Adrenal gland (tissue), 9 donors: ENCODE measurements at regions not wholly inside any gene's neighbourhood (a gene's known extent, or its start where the extent isn't known, plus 50 kb on each side); places are given as distances from the start of the nearest gene placed in this dataset.

Experiments used
- DNase-seq, 7 donors: peaks; one replicate each; pipeline ENCODE4 v3.0.0-alpha.2; 2019 to 2020
- H3K27ac ChIP-seq, 5 donors: fragments of 200-600 bp; sonication (generic) in 4 of 5; 1 replicate in 3 of 5; 2 replicates in 2 of 5; pipeline versions ENCODE4 v1.5.1 to v1.8.0; 2016 to 2020; ENCODE audit warnings: mild to moderate bottlenecking in 1 of 5
- H3K27me3 ChIP-seq: fragments of 200-600 bp; 2 replicates; pipeline ENCODE4 v1.8.0; 2021
- H3K36me3 ChIP-seq, 2 donors: fragments of 200-600 bp; replicated peaks in 1 of 2; 1 replicate in 1 of 2; 2 replicates in 1 of 2; pipeline versions ENCODE4 v1.5.1 to v1.8.0; 2018 to 2022
- H3K4me1 ChIP-seq, 2 donors: fragments of 200-600 bp; replicated peaks in 1 of 2; 1 replicate in 1 of 2; 2 replicates in 1 of 2; pipeline versions ENCODE4 v1.5.1 to v1.8.0; 2018 to 2021
- H3K4me3 ChIP-seq, 4 donors: fragments of 200-600 bp; sonication (generic) in 3 of 4; one replicate each; pipeline ENCODE4 v1.5.1; 2016 to 2018
- H3K9me3 ChIP-seq, 3 donors: fragments of 200-600 bp; sonication (generic) in 1 of 3; replicated peaks in 1 of 3; 1 replicate in 2 of 3; 2 replicates in 1 of 3; pipeline versions ENCODE4 v1.5.1 to v1.8.0; 2016 to 2021
- POLR2A ChIP-seq, 2 donors: fragments of 450-650 bp; IDR thresholded peaks; one replicate each; pipeline ENCODE4 v1.6.1; 2017; ENCODE audit warnings: antibody characterized with exemption in 2 of 2, mild to moderate bottlenecking in 2 of 2, moderate library complexity in 1 of 2
- WGBS, 4 donors: extraction: QIAGEN DNeasy Blood & Tissue Kit in 2 of 4; methylation state at CpG; one replicate each; pipeline versions ENCODE4 v1.1.5 to v1.1.7; 2013 to 2017; 5-methylcytosine and 5-hydroxymethylcytosine counted together
- intact Hi-C, 2 donors: fragments of 100-400 bp; cut with DNase I; formaldehyde crosslinking; loops; one replicate each; pipeline versions ENCODE4 v1.14.1 to v1.15.0; 2022 to 2023
- TF ChIP-seq, protein P1 (sequence below), 6 experiments: fragments of 450-650 bp in 4 of 6; fragments of 200-600 bp in 2 of 6; sonication (generic) in 1 of 6; IDR thresholded peaks; 1 replicate in 5 of 6; 2 replicates in 1 of 6; pipeline versions ENCODE4 v1.5.1 to v1.8.0; 2016 to 2021; ENCODE audit warnings: antibody characterized with exemption in 6 of 6, mild to moderate bottlenecking in 2 of 6, moderate library complexity in 1 of 6
- donor health status: healthy with polysubstance abuse.
- donor health status: Bipolar disorder and iron deficiency.
- donor health status: DM: yes; HTN: yes; CAD: no.
- donor health status: DM: no; HTN: no; CAD: no.
- donor health status: DM: no; HTN: no; CAD: no.

DNA sequence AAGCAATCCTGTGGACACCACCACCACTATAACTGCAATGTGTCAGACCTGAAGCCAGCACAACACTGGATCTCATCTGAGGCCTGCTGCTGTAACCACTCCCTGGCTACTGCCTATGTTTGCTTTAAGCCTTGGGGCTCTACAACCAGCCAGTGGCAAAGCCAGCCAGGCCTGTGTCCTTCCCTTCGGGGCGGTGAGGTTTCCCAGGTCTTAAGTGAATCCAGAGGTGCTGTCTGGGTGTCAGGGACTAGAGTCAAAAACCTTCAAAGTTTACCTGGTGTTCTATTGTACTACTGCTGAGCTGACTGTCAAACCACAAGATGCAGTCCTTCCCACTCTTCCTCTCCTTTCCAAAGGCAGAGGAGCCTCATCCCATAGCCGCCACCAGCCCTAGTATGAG, 750.5 kb downstream of the FAM133A start:
- 79 to 88% (median 85%) methylated on average over 2 to 3 of the region's 3 CpGs for WGBS, 4 donors
- no peaks in the 10 kb centered on the region for H3K27me3 ChIP-seq
- no peak for TF ChIP-seq POLR2A (IDR thresholded peaks at IDR 0.05)
- TF ChIP-seq, protein P1, sequence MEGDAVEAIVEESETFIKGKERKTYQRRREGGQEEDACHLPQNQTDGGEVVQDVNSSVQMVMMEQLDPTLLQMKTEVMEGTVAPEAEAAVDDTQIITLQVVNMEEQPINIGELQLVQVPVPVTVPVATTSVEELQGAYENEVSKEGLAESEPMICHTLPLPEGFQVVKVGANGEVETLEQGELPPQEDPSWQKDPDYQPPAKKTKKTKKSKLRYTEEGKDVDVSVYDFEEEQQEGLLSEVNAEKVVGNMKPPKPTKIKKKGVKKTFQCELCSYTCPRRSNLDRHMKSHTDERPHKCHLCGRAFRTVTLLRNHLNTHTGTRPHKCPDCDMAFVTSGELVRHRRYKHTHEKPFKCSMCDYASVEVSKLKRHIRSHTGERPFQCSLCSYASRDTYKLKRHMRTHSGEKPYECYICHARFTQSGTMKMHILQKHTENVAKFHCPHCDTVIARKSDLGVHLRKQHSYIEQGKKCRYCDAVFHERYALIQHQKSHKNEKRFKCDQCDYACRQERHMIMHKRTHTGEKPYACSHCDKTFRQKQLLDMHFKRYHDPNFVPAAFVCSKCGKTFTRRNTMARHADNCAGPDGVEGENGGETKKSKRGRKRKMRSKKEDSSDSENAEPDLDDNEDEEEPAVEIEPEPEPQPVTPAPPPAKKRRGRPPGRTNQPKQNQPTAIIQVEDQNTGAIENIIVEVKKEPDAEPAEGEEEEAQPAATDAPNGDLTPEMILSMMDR (IDR thresholded peaks at IDR 0.05) = no peak
- H3K27ac ChIP-seq = no peak overlapping the region
- H3K9me3 ChIP-seq = no peaks in the 10 kb centered on the region
- H3K4me1 ChIP-seq = no peaks in the 10 kb centered on the region
- no peaks in the 10 kb centered on the region for H3K36me3 ChIP-seq
- intact Hi-C loops = no loop called here
- no peak for DNase-seq
- H3K4me3 ChIP-seq = no peak overlapping the region

DNA sequence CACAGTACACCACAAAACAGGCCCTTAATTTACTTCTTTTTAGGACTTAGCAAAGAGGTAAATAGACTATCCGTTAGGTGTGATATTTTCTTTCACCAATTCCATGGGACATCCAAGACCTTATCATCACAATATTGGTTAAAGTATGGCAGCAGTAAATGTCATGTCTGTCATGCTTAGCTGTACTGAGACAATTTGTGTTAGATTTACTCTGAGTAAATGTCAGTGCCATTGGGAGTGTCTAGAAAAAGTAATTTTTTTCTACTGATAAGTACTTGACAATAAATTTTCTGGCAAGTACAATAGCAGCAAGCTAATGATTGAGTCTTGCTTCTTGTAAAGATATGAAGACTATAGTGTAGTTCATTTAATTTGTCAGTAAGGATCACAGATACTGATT, 756.1 kb downstream of the FAM133A start:
- Histone ChIP-seq H3K4me1 (no peaks in the 10 kb centered on the region), H3K4me3 (no peak overlapping the region), H3K36me3 (no peaks in the 10 kb centered on the region), H3K27ac (no peak overlapping the region), H3K27me3 (no peaks in the 10 kb centered on the region), H3K9me3 (no peaks in the 10 kb centered on the region)
- DNase-seq = no peak
- TF ChIP-seq, protein P1 (IDR thresholded peaks at IDR 0.05) = no peak
- no peak for TF ChIP-seq POLR2A (IDR thresholded peaks at IDR 0.05)
- intact Hi-C loops = no loop called here
- WGBS, 4 donors = 36 to 60% (median 59%) methylated on average over 1 of the region's 1 CpG

DNA sequence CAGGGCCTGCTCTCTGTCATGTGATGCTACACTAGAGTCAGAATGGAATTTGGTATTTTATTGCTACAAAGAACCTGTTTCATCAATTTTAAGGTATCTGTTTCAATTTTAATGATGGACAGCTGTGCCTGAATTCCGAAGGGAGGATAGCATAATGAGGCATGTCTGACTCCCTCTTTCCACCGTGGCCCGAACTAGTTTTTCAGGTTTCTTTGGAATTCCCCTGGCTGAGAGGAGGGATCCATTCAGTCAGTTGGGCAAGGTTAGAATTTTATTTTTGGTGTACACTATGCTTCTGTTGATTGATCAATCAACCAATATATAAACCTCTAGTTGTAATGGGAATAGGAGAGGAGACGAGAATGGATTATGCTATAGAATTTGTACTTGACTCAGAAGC, 761.8 kb downstream of the FAM133A start:
- no peaks in the 10 kb centered on the region for H3K9me3 ChIP-seq
- no peaks in the 10 kb centered on the region for H3K4me1 ChIP-seq
- no peak for DNase-seq

DNA sequence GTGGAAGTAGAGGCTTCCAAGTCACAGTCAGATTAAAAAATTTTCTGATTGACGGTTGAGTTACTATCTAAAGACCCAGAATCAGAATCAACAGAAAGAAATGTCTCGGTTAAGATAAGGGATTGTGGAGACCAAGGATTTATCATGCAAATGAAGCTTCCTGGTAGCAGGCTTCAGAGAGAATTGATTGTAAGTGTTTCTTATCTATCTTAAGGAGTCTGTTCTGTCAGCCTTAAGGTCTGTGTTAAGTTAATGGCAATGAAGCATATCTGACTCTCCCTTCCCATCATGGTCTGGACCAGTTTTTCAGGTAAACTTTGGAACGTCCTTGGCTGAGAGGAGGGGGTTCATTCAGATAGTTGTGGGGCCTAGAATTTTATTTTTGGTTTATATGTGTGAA, 780.2 kb downstream of the FAM133A start:
- H3K27ac ChIP-seq = no peak overlapping the region
- no peaks in the 10 kb centered on the region for H3K9me3 ChIP-seq
- no peaks in the 10 kb centered on the region for H3K36me3 ChIP-seq
- intact Hi-C loops = no loop called here
- H3K4me3 ChIP-seq = no peak overlapping the region
- no peaks in the 10 kb centered on the region for H3K27me3 ChIP-seq
- no peak for DNase-seq
- H3K4me1 ChIP-seq = no peaks in the 10 kb centered on the region
- 40 to 45% (median 43%) methylated on average over 3 of the region's 3 CpGs for WGBS, 4 donors
- TF ChIP-seq POLR2A (IDR thresholded peaks at IDR 0.05) = no peak
- TF ChIP-seq, protein P1 (IDR thresholded peaks at IDR 0.05) = no peak

More for the DNA sequence above, 761.8 kb downstream of the FAM133A start:
- 57 to 85% (median 71%) methylated on average over 4 of the region's 4 CpGs for WGBS, 4 donors
- TF ChIP-seq, protein P1 (IDR thresholded peaks at IDR 0.05) = no peak
- TF ChIP-seq POLR2A (IDR thresholded peaks at IDR 0.05) = no peak
- Histone ChIP-seq H3K27me3 (no peaks in the 10 kb centered on the region), H3K36me3 (no peaks in the 10 kb centered on the region), H3K4me3 (no peak overlapping the region), H3K27ac (no peak overlapping the region)
- intact Hi-C loops = no loop called here
